ENCODE measurements at regions not wholly inside any gene's neighbourhood (a gene's known extent, or its start where the extent isn't known, plus 50 kb on each side); places are given as distances from the start of the nearest gene placed in this dataset.

DNA sequence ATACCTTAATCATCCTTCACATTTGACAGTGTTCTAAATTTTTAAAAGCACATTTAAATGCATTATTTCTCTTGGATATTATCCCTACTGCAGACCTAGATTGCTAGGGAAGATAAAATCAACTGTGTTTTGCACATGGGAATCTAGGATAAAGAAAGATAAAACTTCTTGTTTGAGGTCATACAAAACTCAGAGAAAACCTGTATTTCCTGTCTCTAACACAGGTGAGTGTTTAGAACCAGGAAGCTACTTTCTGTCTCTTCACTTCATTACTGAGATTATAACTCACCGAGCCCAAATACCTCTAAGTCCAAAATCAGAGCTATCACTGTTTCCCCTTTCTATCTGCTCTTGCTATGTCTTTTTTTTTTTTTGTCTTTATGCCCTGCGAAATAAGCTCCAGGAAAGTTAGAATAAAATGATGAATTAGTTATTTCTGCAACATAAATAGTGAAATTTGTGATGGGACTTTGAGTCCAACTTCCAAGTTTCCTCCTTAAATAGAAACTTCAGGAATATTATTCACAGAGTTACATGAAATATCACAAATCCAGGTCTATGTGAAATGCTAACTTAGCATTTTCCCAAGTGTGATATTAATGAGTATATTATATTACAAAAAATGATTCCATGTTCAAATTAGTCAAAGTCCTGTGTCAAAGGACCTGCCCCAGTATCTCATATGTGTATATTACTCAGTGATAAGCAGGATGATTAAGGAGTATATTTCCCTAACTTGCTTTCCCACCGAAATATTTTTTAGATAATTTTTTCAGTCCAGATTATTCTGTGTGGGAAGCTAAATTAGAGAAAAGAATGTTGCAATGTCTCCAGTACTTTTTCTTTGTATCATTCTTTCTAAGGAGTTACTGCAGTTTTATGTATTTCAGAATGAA, 226.4 kb downstream of the PLA2G4A start:
- Histone ChIP-seq H3K27ac (ENCODE audit: low read depth, low read length, poor library complexity, severe bottlenecking) (no peak overlapping the region), H3K79me2 (ENCODE audit: insufficient read depth, low read length) (no peaks in the 10 kb centered on the region), H3K9ac (ENCODE audit: low read length) (no peak overlapping the region), H3F3A (ENCODE audit: insufficient read depth, low read length) (no peaks in the 10 kb centered on the region), H3K9me2 (ENCODE audit: low read depth, low read length) (no peaks in the 10 kb centered on the region), H3K4me2 (ENCODE audit: low read length) (no peak overlapping the region), H3K4me3 (ENCODE audit: low read depth, low read length, poor library complexity, severe bottlenecking) (no peak overlapping the region), H2AFZ (ENCODE audit: low read length) (no peak overlapping the region), H3K36me3 (ENCODE audit: insufficient read depth, low read length) (no peaks in the 10 kb centered on the region), H4K20me1 (ENCODE audit: insufficient read depth, low read length) (no peaks in the 10 kb centered on the region), H3K4me1 (ENCODE audit: insufficient read depth, low read length, severe bottlenecking) (no peaks in the 10 kb centered on the region), H3K27me3 (ENCODE audit: insufficient read depth, low read length) (no peaks in the 10 kb centered on the region), H3K9me3 (ENCODE audit: low read length) (no peaks in the 10 kb centered on the region)
- TF ChIP-seq, protein P1, sequence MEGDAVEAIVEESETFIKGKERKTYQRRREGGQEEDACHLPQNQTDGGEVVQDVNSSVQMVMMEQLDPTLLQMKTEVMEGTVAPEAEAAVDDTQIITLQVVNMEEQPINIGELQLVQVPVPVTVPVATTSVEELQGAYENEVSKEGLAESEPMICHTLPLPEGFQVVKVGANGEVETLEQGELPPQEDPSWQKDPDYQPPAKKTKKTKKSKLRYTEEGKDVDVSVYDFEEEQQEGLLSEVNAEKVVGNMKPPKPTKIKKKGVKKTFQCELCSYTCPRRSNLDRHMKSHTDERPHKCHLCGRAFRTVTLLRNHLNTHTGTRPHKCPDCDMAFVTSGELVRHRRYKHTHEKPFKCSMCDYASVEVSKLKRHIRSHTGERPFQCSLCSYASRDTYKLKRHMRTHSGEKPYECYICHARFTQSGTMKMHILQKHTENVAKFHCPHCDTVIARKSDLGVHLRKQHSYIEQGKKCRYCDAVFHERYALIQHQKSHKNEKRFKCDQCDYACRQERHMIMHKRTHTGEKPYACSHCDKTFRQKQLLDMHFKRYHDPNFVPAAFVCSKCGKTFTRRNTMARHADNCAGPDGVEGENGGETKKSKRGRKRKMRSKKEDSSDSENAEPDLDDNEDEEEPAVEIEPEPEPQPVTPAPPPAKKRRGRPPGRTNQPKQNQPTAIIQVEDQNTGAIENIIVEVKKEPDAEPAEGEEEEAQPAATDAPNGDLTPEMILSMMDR (IDR thresholded peaks at IDR 0.05; ENCODE audit: low read length), result no peak
- no peak for TF ChIP-seq EZH2 (IDR thresholded peaks at IDR 0.05; ENCODE audit: borderline replicate concordance, low read length)

GRCh38 chr1:187063271-187063670, 234.5 kb downstream of the PLA2G4A start:
- Histone ChIP-seq H3K27ac (ENCODE audit: low read depth, low read length, poor library complexity, severe bottlenecking) (no peak overlapping the region), H3K27me3 (ENCODE audit: insufficient read depth, low read length) (no peaks in the 10 kb centered on the region), H3K9ac (ENCODE audit: low read length) (no peak overlapping the region), H3K9me2 (ENCODE audit: low read depth, low read length) (no peaks in the 10 kb centered on the region), H3F3A (ENCODE audit: insufficient read depth, low read length) (no peaks in the 10 kb centered on the region), H3K4me3 (ENCODE audit: low read depth, low read length, poor library complexity, severe bottlenecking) (no peak overlapping the region), H3K4me2 (ENCODE audit: low read length) (no peak overlapping the region), H3K36me3 (ENCODE audit: insufficient read depth, low read length) (no peaks in the 10 kb centered on the region), H3K9me3 (ENCODE audit: low read length) (no peaks in the 10 kb centered on the region), H2AFZ (ENCODE audit: low read length) (no peak overlapping the region), H4K20me1 (ENCODE audit: insufficient read depth, low read length) (no peaks in the 10 kb centered on the region), H3K79me2 (ENCODE audit: insufficient read depth, low read length) (no peaks in the 10 kb centered on the region), H3K4me1 (ENCODE audit: insufficient read depth, low read length, severe bottlenecking) (no peaks in the 10 kb centered on the region)
- no peak for TF ChIP-seq EZH2 (IDR thresholded peaks at IDR 0.05; ENCODE audit: borderline replicate concordance, low read length)
- TF ChIP-seq, protein P1 (IDR thresholded peaks at IDR 0.05; ENCODE audit: low read length), result no peak

GRCh38 chr1:187067160-187067559, 238.4 kb downstream of the PLA2G4A start:
- Histone ChIP-seq H2AFZ (ENCODE audit: low read length) (no peak overlapping the region), H3K4me3 (ENCODE audit: low read depth, low read length, poor library complexity, severe bottlenecking) (no peak overlapping the region), H3K4me1 (ENCODE audit: insufficient read depth, low read length, severe bottlenecking) (peaks cover 4% of the 10 kb centered on the region), H3K27ac (ENCODE audit: low read depth, low read length, poor library complexity, severe bottlenecking) (no peak overlapping the region), H3K27me3 (ENCODE audit: insufficient read depth, low read length) (no peaks in the 10 kb centered on the region), H3K9me3 (ENCODE audit: low read length) (no peaks in the 10 kb centered on the region), H4K20me1 (ENCODE audit: insufficient read depth, low read length) (no peaks in the 10 kb centered on the region), H3K79me2 (ENCODE audit: insufficient read depth, low read length) (no peaks in the 10 kb centered on the region), H3K9ac (ENCODE audit: low read length) (no peak overlapping the region), H3F3A (ENCODE audit: insufficient read depth, low read length) (no peaks in the 10 kb centered on the region), H3K36me3 (ENCODE audit: insufficient read depth, low read length) (no peaks in the 10 kb centered on the region), H3K9me2 (ENCODE audit: low read depth, low read length) (no peaks in the 10 kb centered on the region), H3K4me2 (ENCODE audit: low read length) (no peak overlapping the region)
- TF ChIP-seq, protein P1 (IDR thresholded peaks at IDR 0.05; ENCODE audit: low read length), result no peak
- no peak for TF ChIP-seq EZH2 (IDR thresholded peaks at IDR 0.05; ENCODE audit: borderline replicate concordance, low read length)
